ENCODE measurements at regions not wholly inside any gene's neighbourhood (a gene's known extent, or its start where the extent isn't known, plus 50 kb on each side); places are given as distances from the start of the nearest gene placed in this dataset.

GRCh38 chr15:89421219-89421618, 75.2 kb downstream of the RHCG start:
- Histone ChIP-seq H3K36me3 (ENCODE audit: insufficient read depth, low read length) (no peaks in the 10 kb centered on the region), H3K9me3 (ENCODE audit: low read length) (no peaks in the 10 kb centered on the region), H3K4me1 (ENCODE audit: insufficient read depth, low read length) (no peaks in the 10 kb centered on the region), H3K4me3 (ENCODE audit: low read depth in 1 of 2, low read length in 2 of 2) (no peak overlapping the region), H3K27me3 (ENCODE audit: control insufficient read depth in 1 of 2, insufficient read depth in 2 of 2, low read length in 2 of 2) (peaks cover 17 to 44% of the 10 kb centered on the region in 2 donors), H3K9ac (ENCODE audit: low read length) (no peak overlapping the region), H3K27ac (ENCODE audit: low read depth, low read length) (no peak overlapping the region)

- no peaks in the 10 kb centered on the region for H3K36me3 ChIP-seq (ENCODE audit: insufficient read depth, low read length)
- H3K27me3 ChIP-seq (ENCODE audit: control insufficient read depth in 1 of 2, insufficient read depth in 2 of 2, low read length in 2 of 2) = peaks cover 27 to 62% of the 10 kb centered on the region in 2 donors
- H3K27ac ChIP-seq (ENCODE audit: low read depth, low read length) = no peak overlapping the region
- H3K9ac ChIP-seq (ENCODE audit: low read length) = no peak overlapping the region
- no peaks in the 10 kb centered on the region for H3K9me3 ChIP-seq (ENCODE audit: low read length)
- no peak overlapping the region for H3K4me3 ChIP-seq (ENCODE audit: low read depth in 1 of 2, low read length in 2 of 2)
- no peaks in the 10 kb centered on the region for H3K4me1 ChIP-seq (ENCODE audit: insufficient read depth, low read length)
Observed at GRCh38 chr15:89419370-89419984, 76.9 kb downstream of the RHCG start.

- H3K4me1 ChIP-seq (ENCODE audit: insufficient read depth, low read length) = no peaks in the 10 kb centered on the region
- no peaks in the 10 kb centered on the region for H3K36me3 ChIP-seq (ENCODE audit: insufficient read depth, low read length)
- peaks cover 49 to 82% of the 10 kb centered on the region in 2 donors for H3K27me3 ChIP-seq (ENCODE audit: control insufficient read depth in 1 of 2, insufficient read depth in 2 of 2, low read length in 2 of 2)
- H3K9ac ChIP-seq (ENCODE audit: low read length) = no peak overlapping the region
- H3K4me3 ChIP-seq (ENCODE audit: low read depth in 1 of 2, low read length in 2 of 2) = no peak overlapping the region
- H3K9me3 ChIP-seq (ENCODE audit: low read length) = no peaks in the 10 kb centered on the region
- H3K27ac ChIP-seq (ENCODE audit: low read depth, low read length) = no peak overlapping the region
Observed at GRCh38 chr15:89417206-89417725, 79.1 kb downstream of the RHCG start.

GRCh38 chr15:89416339-89417183, 79.8 kb downstream of the RHCG start:
- Histone ChIP-seq H3K4me1 (ENCODE audit: insufficient read depth, low read length) (no peaks in the 10 kb centered on the region), H3K9ac (ENCODE audit: low read length) (no peak overlapping the region), H3K36me3 (ENCODE audit: insufficient read depth, low read length) (no peaks in the 10 kb centered on the region), H3K4me3 (ENCODE audit: low read depth in 1 of 2, low read length in 2 of 2) (no peak overlapping the region), H3K9me3 (ENCODE audit: low read length) (no peaks in the 10 kb centered on the region), H3K27ac (ENCODE audit: low read depth, low read length) (no peak overlapping the region), H3K27me3 (ENCODE audit: control insufficient read depth in 1 of 2, insufficient read depth in 2 of 2, low read length in 2 of 2) (peaks cover 56 to 88% of the 10 kb centered on the region in 2 donors)

GRCh38 chr15:89414571-89414970, 79.9 kb upstream of the POLG start:
- Histone ChIP-seq H3K27ac (ENCODE audit: low read depth, low read length) (no peak overlapping the region), H3K4me3 (ENCODE audit: low read depth in 1 of 2, low read length in 2 of 2) (no peak overlapping the region), H3K9ac (ENCODE audit: low read length) (no peak overlapping the region), H3K27me3 (ENCODE audit: control insufficient read depth in 1 of 2, insufficient read depth in 2 of 2, low read length in 2 of 2) (peaks cover 76 to 96% of the 10 kb centered on the region in 2 donors), H3K4me1 (ENCODE audit: insufficient read depth, low read length) (no peaks in the 10 kb centered on the region), H3K9me3 (ENCODE audit: low read length) (no peaks in the 10 kb centered on the region), H3K36me3 (ENCODE audit: insufficient read depth, low read length) (no peaks in the 10 kb centered on the region)

GRCh38 chr15:89413877-89414276, 79.3 kb upstream of the POLG start:
- Histone ChIP-seq H3K9me3 (ENCODE audit: low read length) (no peaks in the 10 kb centered on the region), H3K27me3 (ENCODE audit: control insufficient read depth in 1 of 2, insufficient read depth in 2 of 2, low read length in 2 of 2) (peaks cover 80 to 98% of the 10 kb centered on the region in 2 donors), H3K4me3 (ENCODE audit: low read depth in 1 of 2, low read length in 2 of 2) (no peak overlapping the region), H3K27ac (ENCODE audit: low read depth, low read length) (no peak overlapping the region), H3K4me1 (ENCODE audit: insufficient read depth, low read length) (peaks cover 3% of the 10 kb centered on the region), H3K36me3 (ENCODE audit: insufficient read depth, low read length) (no peaks in the 10 kb centered on the region), H3K9ac (ENCODE audit: low read length) (no peak overlapping the region)

- Histone ChIP-seq H3K36me3 (ENCODE audit: insufficient read depth, low read length) (no peaks in the 10 kb centered on the region), H3K9ac (ENCODE audit: low read length) (no peak overlapping the region), H3K27me3 (ENCODE audit: control insufficient read depth in 1 of 2, insufficient read depth in 2 of 2, low read length in 2 of 2) (peaks cover 80 to 96% of the 10 kb centered on the region in 2 donors), H3K4me1 (ENCODE audit: insufficient read depth, low read length) (peaks cover 12% of the 10 kb centered on the region), H3K4me3 (ENCODE audit: low read depth in 1 of 2, low read length in 2 of 2) (no peak overlapping the region), H3K27ac (ENCODE audit: low read depth, low read length) (no peak overlapping the region), H3K9me3 (ENCODE audit: low read length) (no peaks in the 10 kb centered on the region)
Observed at GRCh38 chr15:89412905-89413411, 78.3 kb upstream of the POLG start.

- Histone ChIP-seq H3K4me1 (ENCODE audit: insufficient read depth, low read length) (peaks cover 14% of the 10 kb centered on the region), H3K4me3 (ENCODE audit: low read depth in 1 of 2, low read length in 2 of 2) (no peak overlapping the region), H3K27me3 (ENCODE audit: control insufficient read depth in 1 of 2, insufficient read depth in 2 of 2, low read length in 2 of 2) (peaks cover 92 to 96% of the 10 kb centered on the region in 2 donors)
Observed at GRCh38 chr15:89410039-89410435, 75.4 kb upstream of the POLG start.

GRCh38 chr15:89409184-89410038, 74.8 kb upstream of the POLG start:
- Histone ChIP-seq H3K27ac (ENCODE audit: low read depth, low read length) (no peak overlapping the region), H3K9ac (ENCODE audit: low read length) (no peak overlapping the region), H3K27me3 (ENCODE audit: control insufficient read depth in 1 of 2, insufficient read depth in 2 of 2, low read length in 2 of 2) (peaks cover 94 to 96% of the 10 kb centered on the region in 2 donors), H3K4me3 (ENCODE audit: low read depth in 1 of 2, low read length in 2 of 2) (peak overlapping the region; percentile 12 to 66), H3K4me1 (ENCODE audit: insufficient read depth, low read length) (peaks cover 14% of the 10 kb centered on the region), H3K36me3 (ENCODE audit: insufficient read depth, low read length) (no peaks in the 10 kb centered on the region), H3K9me3 (ENCODE audit: low read length) (no peaks in the 10 kb centered on the region)

More at GRCh38 chr15:89410039-89410435, 75.4 kb upstream of the POLG start:
- H3K27ac ChIP-seq (ENCODE audit: low read depth, low read length) = no peak overlapping the region
- no peak overlapping the region for H3K9ac ChIP-seq (ENCODE audit: low read length)
- no peaks in the 10 kb centered on the region for H3K9me3 ChIP-seq (ENCODE audit: low read length)
- no peaks in the 10 kb centered on the region for H3K36me3 ChIP-seq (ENCODE audit: insufficient read depth, low read length)

GRCh38 chr15:89408372-89409183, 74.0 kb upstream of the POLG start:
- Histone ChIP-seq H3K9ac (ENCODE audit: low read length) (no peak overlapping the region), H3K4me3 (ENCODE audit: low read depth in 1 of 2, low read length in 2 of 2) (peak overlapping the region; percentile 12 to 66), H3K27me3 (ENCODE audit: control insufficient read depth in 1 of 2, insufficient read depth in 2 of 2, low read length in 2 of 2) (peaks cover 94 to 98% of the 10 kb centered on the region in 2 donors), H3K27ac (ENCODE audit: low read depth, low read length) (no peak overlapping the region), H3K36me3 (ENCODE audit: insufficient read depth, low read length) (no peaks in the 10 kb centered on the region), H3K9me3 (ENCODE audit: low read length) (no peaks in the 10 kb centered on the region), H3K4me1 (ENCODE audit: insufficient read depth, low read length) (peaks cover 14% of the 10 kb centered on the region)

Measured in muscle layer of colon (tissue), 2 donors.